BE2C (cell line): ENCODE measurements at regions not wholly inside any gene's neighbourhood (a gene's known extent, or its start where the extent isn't known, plus 50 kb on each side); places are given as distances from the start of the nearest gene placed in this dataset.
A peak's percentile ranks its signal among the peaks of the same experiment; 100 is the strongest.

Experiments
- DNase-seq: peaks from one replicate; pipeline ENCODE4 v3.0.0-alpha.2; 2020
- H3K27me3 ChIP-seq: fragments of 250-450 bp; sonication (Bioruptor Pico); 2 replicates; pipeline ENCODE4 v1.5.1; 2020; ENCODE audit warnings: mild to moderate bottlenecking
- H3K36me3 ChIP-seq: fragments of 250-450 bp; sonication (Bioruptor Pico); 2 replicates; pipeline ENCODE4 v1.5.1; 2020; ENCODE audit warnings: mild to moderate bottlenecking
- H3K4me1 ChIP-seq: fragments of 250-450 bp; sonication (Bioruptor Pico); 2 replicates; pipeline ENCODE4 v1.5.1; 2020
- H3K4me3 ChIP-seq: 2 replicates; pipeline ENCODE4 v1.5.1; 2011; ENCODE audit warnings: low read depth, low read length
- H3K9me3 ChIP-seq: fragments of 250-450 bp; sonication (Bioruptor Pico); 2 replicates; pipeline ENCODE4 v1.5.1; 2020
- CTCF ChIP-seq: IDR thresholded peaks from 2 replicates; pipeline ENCODE4 v1.5.1; 2012; ENCODE audit warnings: mild to moderate bottlenecking, low read depth, low read length

GRCh38 chr4:124483048-124483906, 229.3 kb downstream of the ANKRD50 start:
- no peak overlapping the region for H3K4me3 ChIP-seq
- H3K36me3 ChIP-seq: no peaks in the 10 kb centered on the region
- DNase-seq: peak; percentile 70
- H3K9me3 ChIP-seq: no peaks in the 10 kb centered on the region; the same call in 1 of the 2 replicates
- no peak for TF ChIP-seq CTCF
- H3K27me3 ChIP-seq: no peaks in the 10 kb centered on the region
- peaks cover 21% of the 10 kb centered on the region for H3K4me1 ChIP-seq

GRCh38 chr4:124484008-124484407, 228.5 kb downstream of the ANKRD50 start:
- peaks cover 17% of the 10 kb centered on the region for H3K4me1 ChIP-seq
- DNase-seq: no peak
- no peaks in the 10 kb centered on the region for H3K36me3 ChIP-seq
- H3K27me3 ChIP-seq: no peaks in the 10 kb centered on the region
- TF ChIP-seq CTCF: no peak
- no peak overlapping the region for H3K4me3 ChIP-seq
- no peaks in the 10 kb centered on the region; the same call in 1 of the 2 replicates for H3K9me3 ChIP-seq

- H3K4me3 ChIP-seq: no peak overlapping the region
- no peak for TF ChIP-seq CTCF
- H3K9me3 ChIP-seq: no peaks in the 10 kb centered on the region; the same call in 1 of the 2 replicates
- H3K4me1 ChIP-seq: peaks cover 15% of the 10 kb centered on the region
- H3K27me3 ChIP-seq: no peaks in the 10 kb centered on the region
- H3K36me3 ChIP-seq: no peaks in the 10 kb centered on the region
- DNase-seq: no peak
Measured at GRCh38 chr4:124484940-124485339, 227.6 kb downstream of the ANKRD50 start.

GRCh38 chr4:124486423-124486822, 226.1 kb downstream of the ANKRD50 start:
- DNase-seq: no peak
- H3K9me3 ChIP-seq: no peaks in the 10 kb centered on the region; the same call in 1 of the 2 replicates
- TF ChIP-seq CTCF: no peak

GRCh38 chr4:124487651-124488050, 224.9 kb downstream of the ANKRD50 start:
- Histone ChIP-seq H3K36me3 (no peaks in the 10 kb centered on the region), H3K4me3 (no peak overlapping the region), H3K9me3 (no peaks in the 10 kb centered on the region; the same call in 1 of the 2 replicates), H3K27me3 (no peaks in the 10 kb centered on the region), H3K4me1 (peaks cover 20% of the 10 kb centered on the region)
- TF ChIP-seq CTCF: no peak
- no peak for DNase-seq

More at GRCh38 chr4:124486423-124486822, 226.1 kb downstream of the ANKRD50 start:
- Histone ChIP-seq H3K27me3 (no peaks in the 10 kb centered on the region), H3K36me3 (no peaks in the 10 kb centered on the region), H3K4me1 (peaks cover 15% of the 10 kb centered on the region), H3K4me3 (no peak overlapping the region)
